Dermis microvascular lymphatic vessel endothelial cell (primary cell): ENCODE measurements at regions not wholly inside any gene's neighbourhood (a gene's known extent, or its start where the extent isn't known, plus 50 kb on each side); places are given as distances from the start of the nearest gene placed in this dataset.
A peak's percentile ranks its signal among the peaks of the same experiment; 100 is the strongest.

Experiments used
- DNase-seq, 2 donors: peaks; one replicate each; pipeline versions ENCODE4 v3.0.0 to v3.0.0-alpha.2; 2010; ENCODE audit warnings: low read depth in 2 of 2

DNA sequence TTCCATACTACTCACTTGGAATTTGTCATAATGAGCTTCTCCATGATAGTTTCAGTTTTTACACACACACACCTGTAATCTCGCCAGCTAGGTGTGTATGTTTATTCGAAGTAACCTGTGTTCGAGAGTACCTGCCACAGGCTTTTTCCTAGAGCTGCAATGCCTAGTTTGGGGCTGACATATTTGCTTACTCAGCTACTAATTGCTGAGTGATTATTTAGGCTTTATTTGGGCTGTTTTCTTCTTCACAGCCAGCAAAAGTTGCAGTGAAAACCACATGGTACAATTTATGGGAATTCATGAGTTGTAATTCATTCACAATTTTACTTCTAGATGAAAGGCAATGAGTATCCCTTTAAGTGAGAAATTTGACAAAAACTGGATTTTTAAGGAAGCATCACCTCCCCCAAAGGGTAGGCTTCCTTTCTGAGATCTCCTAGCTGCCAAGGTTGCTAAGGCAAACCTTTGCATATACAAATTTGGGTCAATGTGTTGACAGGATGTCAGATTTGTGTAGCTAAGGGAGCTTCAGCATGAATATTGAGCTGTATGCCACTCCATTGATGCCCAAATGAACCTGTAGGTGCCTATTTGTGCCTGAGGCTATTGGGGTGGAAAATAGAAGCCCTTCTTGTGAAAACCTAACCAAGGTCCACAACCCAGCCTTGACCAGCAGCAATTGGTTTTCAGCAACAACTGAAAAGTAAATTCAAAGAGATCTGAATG lies 108.7 kb upstream of the OTX2 start:
- no peak for DNase-seq

DNA sequence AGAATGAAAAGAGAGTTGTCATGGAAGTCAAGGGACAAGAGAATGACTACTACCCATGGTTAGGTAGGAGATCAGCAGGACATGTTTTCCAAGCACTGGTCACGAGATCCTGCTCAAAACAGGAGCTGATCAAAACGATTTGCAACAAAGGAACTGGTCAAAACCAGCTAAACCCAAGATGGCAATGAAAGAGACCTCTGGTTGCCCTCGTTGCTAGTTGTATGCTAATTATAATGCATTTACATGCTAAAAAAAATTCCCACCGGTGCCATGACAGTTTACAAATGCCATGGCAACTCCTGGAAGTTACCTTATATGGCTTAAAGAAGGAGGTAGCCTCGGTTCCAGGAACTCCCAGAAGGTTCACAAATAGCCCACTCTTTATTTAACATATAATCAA lies 95.0 kb upstream of the OTX2 start:
- DNase-seq = no peak

DNA sequence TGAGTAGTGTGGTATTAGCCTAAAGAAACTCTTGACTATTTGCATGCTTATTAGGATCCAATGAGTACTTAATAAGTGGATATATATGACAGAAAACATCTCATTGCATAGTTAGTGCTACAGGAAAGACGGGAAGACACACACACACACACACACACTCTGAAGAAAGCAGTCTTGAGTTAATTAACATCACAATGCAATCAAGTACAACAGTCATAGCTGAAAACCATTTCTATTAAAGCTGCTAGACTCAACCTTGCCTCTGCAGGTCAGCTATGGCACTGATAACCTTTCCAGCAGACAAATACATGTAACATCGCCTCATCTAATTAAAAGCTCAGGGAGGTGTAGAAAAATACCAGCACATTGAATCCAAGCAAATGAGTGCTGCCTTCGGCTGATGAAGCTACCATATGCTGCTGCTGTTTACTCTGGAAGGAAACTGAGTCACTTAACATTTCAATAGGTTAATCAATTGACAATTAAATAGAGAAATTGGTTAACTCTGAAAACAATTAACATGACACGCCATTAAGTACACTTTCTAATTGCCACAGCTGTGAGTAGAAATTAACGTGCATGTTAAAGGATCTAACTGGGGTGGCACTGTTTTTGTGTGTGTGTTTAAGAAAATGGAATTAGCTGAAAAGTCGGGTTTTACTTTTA lies 93.2 kb upstream of the OTX2 start:
- no peak for DNase-seq

DNA sequence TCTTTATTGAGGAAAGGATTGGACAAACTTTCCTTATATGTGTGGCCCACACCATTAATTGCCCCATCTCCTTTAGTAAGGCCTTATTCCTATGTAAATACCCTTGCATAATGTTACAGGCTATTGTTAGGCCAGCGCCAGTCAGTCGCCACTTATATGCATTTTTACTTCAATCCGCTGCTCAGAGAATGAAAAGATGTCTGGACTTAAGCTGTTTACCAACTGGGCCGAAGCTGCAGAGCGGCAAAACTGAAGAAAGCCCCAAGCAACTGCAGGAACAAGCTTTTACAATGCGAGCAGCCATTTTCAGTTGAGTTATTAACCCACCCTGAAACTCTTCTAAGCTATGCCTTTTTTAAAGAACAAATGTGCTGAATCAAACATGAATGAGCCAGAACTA lies 92.1 kb upstream of the OTX2 start:
- DNase-seq = no peak

DNA sequence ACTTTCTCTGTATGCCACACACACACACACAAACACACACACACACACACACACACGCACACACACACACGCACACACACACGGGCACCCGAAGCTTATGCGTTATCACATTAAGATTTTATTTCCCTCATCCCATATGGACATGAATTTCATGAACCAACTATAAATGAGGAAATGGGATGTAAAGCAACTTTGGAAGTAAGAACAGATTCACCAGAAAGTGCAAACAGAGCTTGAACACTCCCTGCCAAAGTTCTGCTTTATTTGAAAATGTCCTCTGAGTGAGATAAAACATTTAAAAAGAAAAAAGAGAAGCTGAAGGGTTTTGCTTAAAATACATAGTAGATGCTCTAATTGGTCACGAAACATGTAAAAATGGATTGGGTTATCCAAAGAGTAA lies 90.4 kb upstream of the OTX2 start:
- no peak for DNase-seq

DNA sequence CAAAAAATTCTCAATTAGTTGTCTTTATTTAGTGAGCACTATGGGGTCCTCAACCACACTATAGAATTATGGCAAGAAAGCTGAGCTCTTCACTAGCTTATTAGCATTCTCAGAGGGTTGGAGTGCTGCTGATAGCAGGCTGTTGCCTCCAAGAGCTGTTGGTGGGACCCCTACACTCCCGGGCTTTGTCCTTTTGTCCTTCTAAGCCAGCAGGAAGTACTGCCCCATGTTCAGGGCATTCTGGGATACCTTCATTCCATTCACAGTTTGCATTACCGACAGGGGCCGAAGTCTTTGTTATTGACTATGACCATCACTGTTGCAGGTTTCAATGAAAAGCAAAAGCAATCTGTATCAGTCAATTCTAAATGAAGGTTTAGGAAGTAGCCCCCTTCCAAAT lies 89.5 kb upstream of the OTX2 start:
- DNase-seq = no peak

DNA sequence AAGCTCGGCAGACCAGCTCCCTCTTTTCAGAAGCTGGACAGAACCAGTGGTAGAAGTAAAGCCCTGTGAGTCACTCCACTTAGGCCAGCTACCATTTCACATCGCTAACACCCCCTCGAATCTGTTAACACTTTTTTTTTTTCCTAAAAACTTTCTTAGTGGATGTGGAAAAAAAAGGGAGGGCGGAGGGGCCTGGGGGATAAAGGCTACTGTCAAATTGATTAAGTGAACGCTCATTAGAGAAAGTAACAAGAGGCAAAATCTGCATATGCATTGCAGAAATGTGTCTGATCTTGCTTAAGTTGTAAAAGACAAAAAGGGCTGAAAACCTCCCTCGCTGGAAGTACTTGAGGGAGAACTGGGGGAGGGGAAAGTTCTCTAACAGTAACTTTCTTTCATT lies 86.6 kb upstream of the OTX2 start:
- no peak for DNase-seq

DNA sequence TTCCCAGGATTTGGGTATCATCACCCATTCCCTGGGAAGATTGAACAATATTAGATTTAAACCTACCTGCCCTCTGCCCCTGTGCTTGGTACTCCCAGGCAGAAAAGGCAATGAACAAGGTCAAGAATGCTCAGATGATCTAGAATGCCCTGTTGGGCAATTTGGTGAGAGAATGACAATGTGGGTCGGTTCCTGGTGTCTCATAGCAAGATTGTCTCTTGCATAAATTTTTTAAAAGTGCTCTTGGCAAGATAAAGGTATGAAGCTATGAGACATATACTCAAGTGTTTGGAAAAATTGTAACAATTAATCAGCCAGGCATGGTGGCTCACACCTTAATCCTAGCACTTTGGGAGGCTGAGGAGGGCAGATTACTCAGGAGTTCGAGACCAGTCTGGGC lies 86.0 kb upstream of the OTX2 start:
- DNase-seq = no peak

DNA sequence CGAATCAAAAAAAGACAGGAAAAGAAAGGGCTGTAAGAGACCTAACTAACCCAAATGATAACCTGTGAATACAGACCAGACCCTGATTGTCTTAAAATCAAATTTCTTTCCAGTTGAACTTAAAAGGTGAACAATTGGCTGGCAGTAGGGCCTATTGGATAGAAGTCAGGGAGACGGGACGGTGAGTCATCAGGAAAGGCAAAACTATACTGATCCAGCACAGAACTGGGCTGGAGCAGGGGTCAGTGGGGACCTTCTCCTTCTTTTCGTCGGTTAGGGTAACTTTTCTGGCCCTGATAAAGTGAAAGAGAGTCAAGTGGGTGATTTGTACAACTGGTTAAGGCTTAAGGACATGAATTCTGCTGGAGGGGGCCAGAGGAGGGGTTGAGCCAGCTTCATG lies 84.9 kb upstream of the OTX2 start:
- DNase-seq = no peak

DNA sequence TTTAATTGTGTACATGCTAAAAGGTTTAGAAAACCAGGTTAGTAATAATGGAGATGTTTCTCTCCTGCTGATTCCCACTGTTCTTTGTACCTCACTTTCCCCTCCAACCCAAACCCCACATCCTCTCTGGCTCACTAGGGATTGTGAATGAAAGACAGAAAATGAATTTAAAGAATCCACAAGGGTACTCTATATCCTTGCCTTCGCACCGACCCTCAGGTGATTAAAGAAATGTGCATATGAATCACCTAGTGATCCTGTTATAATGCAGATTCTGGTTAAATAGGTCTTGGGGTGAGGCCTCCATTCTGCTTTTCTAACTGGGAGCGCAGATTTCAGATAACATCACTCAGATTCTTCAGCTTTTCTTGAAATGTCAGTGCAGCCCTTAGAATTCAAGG lies 84.3 kb upstream of the OTX2 start:
- no peak for DNase-seq

DNA sequence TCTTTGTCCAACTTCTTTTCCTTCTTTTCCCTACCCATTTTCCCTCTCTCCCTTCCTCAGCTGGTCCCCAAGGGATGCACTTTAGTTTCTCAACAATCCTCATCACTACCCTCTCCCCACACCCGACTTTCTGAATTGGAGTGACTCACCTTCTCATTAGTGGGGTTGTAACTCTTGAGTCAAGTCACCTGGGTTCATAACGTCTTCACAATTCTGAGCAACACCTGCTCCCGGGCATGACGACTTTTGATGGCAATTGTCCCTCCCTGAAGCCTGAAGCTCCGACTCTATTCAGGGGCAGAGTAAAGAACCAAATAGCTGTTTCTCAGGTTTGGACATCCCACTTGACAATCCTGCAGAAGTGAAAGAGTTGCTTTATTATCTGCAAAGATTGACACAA lies 82.7 kb upstream of the OTX2 start:
- DNase-seq = no peak

DNA sequence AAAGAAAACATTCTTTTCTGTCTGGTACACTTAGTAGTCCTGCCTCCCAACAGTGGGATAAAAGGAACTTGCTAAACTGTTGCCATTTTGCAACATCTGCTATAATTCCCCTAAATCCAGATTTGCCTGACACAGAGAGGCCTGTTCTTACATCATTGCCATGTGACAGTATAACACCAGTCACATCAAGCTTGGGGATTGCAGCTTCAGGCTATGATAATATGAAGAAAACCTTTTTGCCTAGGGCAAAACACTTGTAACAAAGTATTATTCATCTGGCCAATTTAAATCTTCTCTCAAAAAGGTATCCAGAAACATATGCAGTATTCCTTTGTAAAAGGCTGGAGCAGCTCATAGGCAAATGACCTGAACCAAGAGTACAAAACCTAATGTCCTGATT lies 80.9 kb upstream of the OTX2 start:
- DNase-seq = no peak

DNA sequence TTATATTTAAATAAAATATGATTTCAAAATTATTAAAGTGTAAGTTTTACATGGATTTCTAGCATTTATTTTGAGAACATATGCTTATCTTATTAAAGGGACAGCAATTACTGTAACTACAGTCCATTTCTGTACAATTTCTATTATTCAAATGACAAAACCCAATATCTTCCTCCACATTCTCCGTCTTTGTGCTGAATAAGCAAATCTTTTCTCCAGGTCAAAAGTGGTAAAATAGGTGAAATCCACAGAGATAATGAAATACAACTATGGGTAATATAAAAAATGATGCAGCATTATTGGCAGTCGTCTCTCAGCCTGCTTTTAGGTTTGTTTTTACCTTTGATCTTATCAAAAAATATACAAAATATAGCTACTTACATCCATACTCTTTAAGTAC lies 79.4 kb upstream of the OTX2 start:
- DNase-seq = no peak

DNA sequence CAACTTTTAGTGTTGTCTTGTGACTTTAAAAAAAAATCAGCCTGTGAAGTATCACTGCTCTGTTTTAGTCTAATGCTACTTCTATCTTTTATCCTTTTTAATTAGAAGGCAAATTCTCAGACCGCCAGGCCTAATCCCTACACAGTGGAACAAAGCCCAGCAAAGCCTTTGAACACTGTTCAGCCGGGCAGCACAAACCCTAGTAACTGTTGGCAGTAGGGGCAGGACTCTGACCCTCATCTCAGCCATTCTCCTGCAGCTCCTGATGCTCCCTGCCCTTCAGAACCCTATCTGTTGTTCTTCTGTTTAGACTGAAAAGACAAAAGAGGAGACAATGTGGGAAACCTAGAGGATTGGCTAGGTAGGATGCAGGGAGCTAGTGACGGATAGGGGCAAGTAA lies 78.0 kb upstream of the OTX2 start:
- DNase-seq = no peak

DNA sequence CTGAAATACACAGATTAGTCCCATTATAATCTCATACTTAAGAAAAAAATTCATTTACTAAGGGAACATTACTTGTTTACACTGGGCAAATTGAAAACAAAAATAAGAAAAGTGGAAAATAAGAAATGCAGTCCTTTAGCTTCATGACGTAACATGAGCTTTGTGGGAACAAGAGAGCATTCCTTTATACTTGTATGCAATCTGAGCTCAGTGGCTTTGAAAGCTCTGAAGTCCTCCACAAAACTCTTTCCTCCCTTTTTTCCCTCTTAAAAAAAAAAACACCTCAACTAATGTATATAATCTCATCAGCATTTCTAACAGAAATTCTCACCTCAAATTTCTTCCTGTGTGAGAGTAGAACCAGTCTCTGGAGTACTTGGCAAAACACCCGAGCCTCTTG lies 76.9 kb upstream of the OTX2 start:
- DNase-seq = no peak

DNA sequence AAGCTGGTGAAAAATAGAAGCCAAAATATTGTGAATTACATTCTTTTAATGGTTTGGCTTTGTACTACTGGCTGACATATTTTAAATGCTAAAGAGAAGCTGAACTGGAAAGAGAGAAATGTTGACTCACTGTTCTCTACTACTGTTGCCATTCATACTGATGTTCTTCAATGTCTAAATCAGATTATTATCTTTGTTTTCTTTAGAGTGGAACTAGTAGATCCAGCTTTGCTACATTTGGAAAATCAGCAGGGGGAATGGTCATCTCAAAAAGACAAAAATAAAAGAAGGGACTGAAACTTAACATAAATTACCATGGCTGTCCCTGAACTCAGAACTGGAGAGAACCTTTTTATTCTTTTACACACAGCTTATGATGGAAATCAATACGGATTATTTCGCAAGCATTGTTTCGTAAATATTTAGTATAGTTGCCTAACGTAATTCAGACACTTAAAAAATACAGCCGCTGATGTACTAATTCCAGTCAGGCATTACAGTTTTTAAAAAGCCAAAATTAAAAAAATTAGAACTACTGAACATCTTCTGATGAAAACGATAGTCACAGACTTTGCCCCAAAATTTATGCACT lies 76.3 kb upstream of the OTX2 start:
- DNase-seq = no peak

DNA sequence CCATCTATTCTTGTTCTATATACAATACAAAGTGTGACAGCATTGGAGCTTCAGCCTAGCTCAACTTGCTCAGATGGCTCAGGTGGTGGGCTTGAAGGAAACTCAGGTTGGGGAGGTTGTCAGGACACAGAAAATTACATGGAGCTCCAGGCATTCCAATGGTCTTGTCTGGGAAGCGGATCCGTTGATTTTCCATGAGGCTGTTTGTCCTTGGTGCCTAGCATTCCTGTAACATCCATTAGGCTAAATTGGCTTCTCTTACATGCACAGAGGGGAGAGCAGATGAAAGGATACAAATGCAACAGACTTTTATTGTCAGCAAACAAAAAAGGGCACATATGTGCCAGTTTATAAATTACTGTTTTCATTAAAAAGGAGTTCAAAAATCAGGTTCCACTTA lies 75.5 kb upstream of the OTX2 start:
- no peak for DNase-seq

DNA sequence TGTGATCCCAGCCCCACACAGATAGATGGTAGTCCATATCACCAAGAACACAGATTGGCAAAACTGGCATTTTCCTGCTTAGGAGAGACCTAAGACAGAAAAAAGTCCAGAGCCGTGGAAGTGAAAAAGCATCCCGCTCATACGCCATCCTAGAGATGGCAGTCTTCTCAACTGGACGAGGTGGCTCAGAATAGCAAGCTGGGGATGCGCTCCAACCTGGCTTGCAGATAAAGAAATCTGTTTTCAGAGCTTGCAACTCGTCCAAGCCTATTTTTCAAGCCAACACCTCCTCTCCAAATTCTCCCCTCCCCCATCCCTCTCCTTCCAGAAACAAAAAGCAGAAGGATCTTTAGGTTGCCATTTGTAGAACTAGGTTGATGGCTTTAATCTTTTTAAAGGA lies 74.3 kb upstream of the OTX2 start:
- DNase-seq = no peak

DNA sequence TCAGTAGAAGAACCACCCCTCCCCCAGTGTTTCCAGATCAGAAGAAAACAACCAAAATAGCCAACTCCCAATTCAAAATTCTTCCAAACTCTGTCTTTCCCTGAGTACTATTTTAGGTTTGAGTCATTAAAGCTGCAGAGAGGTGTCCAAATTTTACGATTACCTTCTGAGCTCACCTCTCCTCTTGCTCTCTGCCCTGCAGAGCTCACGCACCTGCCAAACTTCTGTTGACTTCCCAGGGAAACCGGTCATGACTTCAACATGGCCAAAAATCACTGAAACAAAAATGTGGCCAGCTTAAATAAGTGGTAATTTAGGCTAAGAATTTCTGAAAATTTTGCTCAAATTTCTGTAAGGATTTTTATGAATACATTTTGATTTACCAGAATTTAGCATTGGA lies 70.9 kb upstream of the OTX2 start:
- no peak for DNase-seq

DNA sequence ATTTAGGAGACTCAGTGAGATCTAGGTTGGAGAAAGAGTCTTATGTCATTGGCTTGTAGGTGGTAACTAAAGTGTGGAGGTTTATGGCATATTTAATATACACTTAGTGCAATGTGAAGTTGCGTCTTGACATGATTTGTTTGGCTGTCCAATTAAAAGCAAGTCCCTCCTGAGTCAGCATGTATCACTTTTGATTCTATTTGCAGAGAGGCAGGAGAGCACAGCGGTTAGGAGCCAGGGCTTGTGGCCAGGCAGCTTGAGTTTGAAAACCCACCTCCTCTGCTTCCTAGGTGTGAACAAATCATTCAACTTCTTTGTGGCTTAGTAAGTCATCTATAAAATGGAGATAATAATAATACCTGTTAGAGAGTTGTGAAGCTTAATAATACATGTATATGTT lies 68.5 kb upstream of the OTX2 start:
- DNase-seq = no peak

DNA sequence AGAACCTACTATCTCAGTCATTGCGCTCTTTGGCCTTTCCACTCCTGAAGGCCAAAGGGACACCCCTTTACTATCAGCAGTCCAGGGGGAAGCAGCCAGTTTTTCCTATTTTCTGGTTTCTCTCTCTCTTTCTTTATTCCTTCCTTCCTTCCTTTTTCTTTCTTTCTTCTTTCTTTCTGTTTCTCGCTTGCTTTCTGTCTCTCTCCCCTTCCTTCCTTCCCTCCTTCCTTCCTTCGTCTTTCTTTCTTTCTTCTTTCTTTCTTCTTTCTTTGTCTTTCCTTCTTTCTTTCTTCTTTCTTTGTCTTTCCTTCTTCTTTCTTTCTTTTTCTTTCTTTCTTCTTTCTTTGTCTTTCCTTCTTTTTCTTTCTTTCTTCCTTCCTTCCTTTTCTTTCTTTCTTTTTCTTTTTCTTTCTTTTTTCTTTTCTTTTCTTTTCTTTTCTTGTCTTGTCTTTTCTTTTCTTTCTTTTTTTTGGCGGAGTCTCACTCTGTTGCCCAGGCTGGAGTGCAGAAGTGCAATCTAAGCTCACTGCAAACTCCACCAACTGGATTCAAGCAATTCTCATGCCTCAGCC lies 64.9 kb upstream of the OTX2 start:
- no peak for DNase-seq

DNA sequence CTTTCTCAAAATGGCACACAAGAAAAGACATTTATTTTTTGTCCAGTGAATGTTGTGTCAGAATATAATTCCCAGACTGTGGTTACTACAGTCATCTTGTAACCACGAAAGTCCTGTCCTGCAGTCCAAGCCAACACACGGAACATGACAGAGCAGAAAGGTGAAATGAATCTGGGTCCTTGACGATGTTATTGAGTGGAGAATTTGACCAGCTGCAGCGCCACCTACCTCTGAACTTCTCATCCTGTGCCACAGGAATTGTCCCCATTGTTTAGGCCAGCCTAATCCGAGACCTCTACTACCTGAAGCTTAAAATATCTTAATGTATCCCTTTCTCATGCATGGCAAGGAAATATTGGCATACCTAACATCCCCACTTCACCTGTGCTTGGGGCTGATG lies 64.1 kb upstream of the OTX2 start:
- peak; percentile 0 to 5 for DNase-seq

DNA sequence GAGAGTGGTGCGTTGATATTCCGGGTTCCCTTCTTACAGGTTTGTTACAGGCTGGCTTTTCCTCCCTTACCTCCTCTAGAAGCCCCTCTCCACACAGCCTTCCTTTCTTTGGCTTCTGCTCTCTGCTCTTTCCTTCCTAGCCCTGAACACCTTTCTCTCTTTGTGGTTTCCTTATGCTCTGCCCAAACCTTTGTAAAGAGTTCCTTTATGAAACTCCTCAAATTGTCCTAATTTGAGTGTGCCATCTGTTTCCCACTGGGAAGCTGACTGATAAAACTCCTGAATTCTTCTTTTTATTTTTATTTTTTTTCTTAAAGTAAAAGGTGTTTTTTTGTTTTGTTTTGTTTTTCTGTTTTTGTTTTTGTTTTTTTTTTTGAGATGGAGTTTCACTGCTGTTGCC lies 60.1 kb upstream of the OTX2 start:
- no peak for DNase-seq
